HCT116 (cell line): ENCODE measurements at regions not wholly inside any gene's neighbourhood (a gene's known extent, or its start where the extent isn't known, plus 50 kb on each side); places are given as distances from the start of the nearest gene placed in this dataset.

Experiments
- ATAC-seq: fragments of 200-7000 bp; cut with Tn5 transposase; 2 replicates; pipeline ENCODE4 v1.9.1; 2020; ENCODE audit warnings: mild to moderate bottlenecking, moderate library complexity
- BruUV-seq: library from RNA; stranded (reverse); fragments of 400-500 nt; replicated peaks from 2 replicates; lab custom pipeline; 2021; lab: Mats Ljungman, UMichigan
- CTCF ChIA-PET: fragments of 300-600 bp; sonication (Branson Sonifier 250); formaldehyde crosslinking; loops from one replicate; lab custom pipeline; 2021; ENCODE audit warnings: antibody characterized with exemption; lab: Charles Lee
- POLR2A ChIA-PET: fragments of 300-600, 350-600 bp; sonication (Branson Sonifier 250); formaldehyde crosslinking; loops from one replicate; lab custom pipeline; 2021; ENCODE audit warnings: antibody characterized with exemption; lab: Charles Lee
- RAD21 ChIA-PET, 2 experiments: fragments of 300-600 bp; sonication (Branson Sonifier 250); formaldehyde crosslinking; loops; one replicate each; lab custom pipeline; 2023; ENCODE audit warnings: low total read pairs in 2 of 2; ENCODE audit not compliant: uncharacterized antibody in 2 of 2, unreplicated experiment in 2 of 2, low non-redundant PET in 1 of 2; lab: Charles Lee
- DNase-seq: peaks from one replicate; pipeline ENCODE4 v3.0.0-alpha.2; 2010; ENCODE audit warnings: low read depth, low spot score
- H2AFZ ChIP-seq: fragments of 200-600 bp; shearing (Covaris generic), sonication (generic); 2 replicates; pipeline ENCODE4 v1.6.1; 2017; ENCODE audit warnings: low read depth, mixed run types, mixed read lengths, antibody characterized with exemption, low read length; ENCODE audit not compliant: poor library complexity, severe bottlenecking
- H3K27ac ChIP-seq: 2 replicates; pipeline ENCODE4 v1.5.1; 2012; ENCODE audit warnings: low read depth, low read length
- H3K27me3 ChIP-seq: fragments of 200-600 bp; sonication (generic); 2 replicates; pipeline ENCODE4 v1.6.1; 2016; ENCODE audit warnings: mixed run types, low read length, mixed read lengths; ENCODE audit not compliant: insufficient read depth
- H3K36me3 ChIP-seq, 2 experiments: fragments of 200-500 bp in 1 of 2; fragments of 200-600 bp in 1 of 2; sonication (Bioruptor generic) in 1 of 2; sonication (generic) in 1 of 2; 2 replicates each; pipeline versions ENCODE4 v1.5.1 to v1.6.1; 2014 to 2016; ENCODE audit warnings: low read length in 2 of 2, inconsistent platforms in 1 of 2, mixed read lengths in 1 of 2, mixed run types in 1 of 2; ENCODE audit not compliant: insufficient read depth in 2 of 2, control insufficient read depth in 1 of 2
- H3K4me1 ChIP-seq, 2 experiments: fragments of 200-600 bp in 1 of 2; sonication (generic) in 1 of 2; 2 replicates each; pipeline versions ENCODE4 v1.5.1 to v1.6.1; 2012 to 2017; ENCODE audit warnings: low read length in 2 of 2, inconsistent platforms in 1 of 2, mild to moderate bottlenecking in 1 of 2, mixed read lengths in 1 of 2, mixed run types in 1 of 2, moderate library complexity in 1 of 2; ENCODE audit not compliant: insufficient read depth in 2 of 2, control insufficient read depth in 1 of 2
- H3K4me2 ChIP-seq: fragments of 200-600 bp; sonication (generic); 2 replicates; pipeline ENCODE4 v1.6.1; 2017; ENCODE audit warnings: mixed run types, low read length, mixed read lengths
- H3K4me3 ChIP-seq, 2 experiments: fragments of 200-600 bp in 1 of 2; sonication (generic) in 1 of 2; replicated peaks in 1 of 2; 2 replicates each; pipeline ENCODE4 v1.5.1; 2011 to 2016; ENCODE audit warnings: low read length in 2 of 2, control low read depth in 1 of 2, low read depth in 1 of 2, mild to moderate bottlenecking in 1 of 2, mixed read lengths in 1 of 2, mixed run types in 1 of 2
- H3K79me2 ChIP-seq: fragments of 200-600 bp; sonication (generic); 2 replicates; pipeline ENCODE4 v1.6.1; 2017; ENCODE audit warnings: mild to moderate bottlenecking, mixed run types, low read length, moderate library complexity, mixed read lengths; ENCODE audit not compliant: insufficient read depth
- H3K9ac ChIP-seq: fragments of 200-600 bp; sonication (generic); 2 replicates; pipeline ENCODE4 v1.6.1; 2016; ENCODE audit warnings: low read length, mixed read lengths
- H3K9me2 ChIP-seq: fragments of 200-600 bp; sonication (generic), shearing (Covaris generic); 2 replicates; pipeline ENCODE4 v1.6.1; 2017; ENCODE audit warnings: mixed run types, mild to moderate bottlenecking, moderate library complexity; ENCODE audit not compliant: insufficient read depth
- H3K9me3 ChIP-seq, 2 experiments: fragments of 200-500 bp in 1 of 2; fragments of 200-600 bp in 1 of 2; sonication (Bioruptor generic) in 1 of 2; sonication (generic) in 1 of 2; 2 replicates each; pipeline ENCODE4 v1.6.1; 2014 to 2017; ENCODE audit warnings: low read length in 2 of 2, mixed read lengths in 2 of 2, inconsistent platforms in 1 of 2, low read depth in 1 of 2, mild to moderate bottlenecking in 1 of 2, mixed run types in 1 of 2, moderate library complexity in 1 of 2; ENCODE audit not compliant: control insufficient read depth in 1 of 2, insufficient read depth in 1 of 2
- H4K20me1 ChIP-seq: fragments of 200-600 bp; sonication (generic), shearing (Covaris generic); 2 replicates; pipeline ENCODE4 v1.6.1; 2017; ENCODE audit warnings: mixed run types, mild to moderate bottlenecking, moderate library complexity; ENCODE audit not compliant: insufficient read depth
- POLR2A ChIP-seq: IDR thresholded peaks from 2 replicates; pipeline ENCODE4 v1.7.0; 2011; ENCODE audit warnings: borderline replicate concordance; ENCODE audit not compliant: insufficient read depth, insufficient read length; ENCODE audit errors: extremely low read depth
- SIN3A ChIP-seq: IDR thresholded peaks from 2 replicates; pipeline ENCODE4 v1.6.1; 2012; ENCODE audit warnings: low read depth
- YY1 ChIP-seq: IDR thresholded peaks from 2 replicates; pipeline ENCODE4 v1.6.1; 2011; ENCODE audit warnings: low read length, low read depth, moderate library complexity, mild to moderate bottlenecking; ENCODE audit not compliant: insufficient replicate concordance; ENCODE audit errors: extremely low read depth
- ZFX ChIP-seq: fragments of 450-650 bp; IDR thresholded peaks from 2 replicates; pipeline ENCODE4 v1.6.1; 2017
- intact Hi-C: fragments of 100-400 bp; cut with micrococcal nuclease; formaldehyde crosslinking; loops from 2 replicates; pipeline ENCODE4 v1.10.0; 2022
- TF ChIP-seq, protein P1 (sequence below): IDR thresholded peaks from 2 replicates; pipeline ENCODE4 v1.6.1; 2011; ENCODE audit warnings: mild to moderate bottlenecking, low read length, moderate library complexity; ENCODE audit not compliant: insufficient replicate concordance; ENCODE audit errors: extremely low read depth
- TF ChIP-seq, protein P2 (sequence below): IDR thresholded peaks from 2 replicates; pipeline ENCODE4 v1.6.1; 2012

DNA sequence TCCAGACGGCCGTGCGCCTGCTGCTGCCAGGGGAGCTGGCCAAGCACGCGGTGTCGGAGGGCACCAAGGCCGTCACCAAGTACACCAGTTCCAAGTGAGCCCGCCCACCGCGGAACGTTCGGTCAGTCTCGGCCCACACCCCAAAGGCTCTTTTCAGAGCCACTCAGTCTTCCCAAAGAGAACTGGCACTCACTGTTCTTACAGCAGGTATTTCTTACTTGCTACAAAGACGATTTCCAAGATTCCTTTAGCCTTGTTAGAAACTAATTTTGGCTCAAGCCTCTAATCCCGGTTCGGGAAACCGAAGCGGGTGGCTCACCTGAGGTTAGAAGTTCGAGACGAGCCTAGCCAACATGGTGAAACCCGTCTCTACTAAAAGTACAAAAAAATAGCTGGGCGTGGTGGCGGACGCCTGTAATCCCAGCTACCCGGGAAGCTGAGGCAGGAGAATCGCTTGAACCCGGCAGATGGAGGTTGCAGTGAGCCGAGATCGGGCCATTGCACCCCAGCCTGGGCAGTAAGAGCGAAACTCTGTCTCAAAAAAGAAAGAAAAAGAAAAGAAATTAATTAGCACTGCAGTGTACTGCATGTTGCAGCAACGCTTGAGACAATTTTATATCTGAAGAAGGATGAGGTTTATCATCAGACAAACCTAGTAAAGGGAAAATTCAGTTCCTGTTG lies 73.1 kb downstream of the OR2B2 start:
- TF ChIP-seq, protein P1, sequence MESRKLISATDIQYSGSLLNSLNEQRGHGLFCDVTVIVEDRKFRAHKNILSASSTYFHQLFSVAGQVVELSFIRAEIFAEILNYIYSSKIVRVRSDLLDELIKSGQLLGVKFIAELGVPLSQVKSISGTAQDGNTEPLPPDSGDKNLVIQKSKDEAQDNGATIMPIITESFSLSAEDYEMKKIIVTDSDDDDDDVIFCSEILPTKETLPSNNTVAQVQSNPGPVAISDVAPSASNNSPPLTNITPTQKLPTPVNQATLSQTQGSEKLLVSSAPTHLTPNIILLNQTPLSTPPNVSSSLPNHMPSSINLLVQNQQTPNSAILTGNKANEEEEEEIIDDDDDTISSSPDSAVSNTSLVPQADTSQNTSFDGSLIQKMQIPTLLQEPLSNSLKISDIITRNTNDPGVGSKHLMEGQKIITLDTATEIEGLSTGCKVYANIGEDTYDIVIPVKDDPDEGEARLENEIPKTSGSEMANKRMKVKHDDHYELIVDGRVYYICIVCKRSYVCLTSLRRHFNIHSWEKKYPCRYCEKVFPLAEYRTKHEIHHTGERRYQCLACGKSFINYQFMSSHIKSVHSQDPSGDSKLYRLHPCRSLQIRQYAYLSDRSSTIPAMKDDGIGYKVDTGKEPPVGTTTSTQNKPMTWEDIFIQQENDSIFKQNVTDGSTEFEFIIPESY = no peak
- TF ChIP-seq YY1 (no peak), SIN3A (no peak), ZFX (peak; percentile 36), POLR2A (peak; percentile 1)
- TF ChIP-seq, protein P2, sequence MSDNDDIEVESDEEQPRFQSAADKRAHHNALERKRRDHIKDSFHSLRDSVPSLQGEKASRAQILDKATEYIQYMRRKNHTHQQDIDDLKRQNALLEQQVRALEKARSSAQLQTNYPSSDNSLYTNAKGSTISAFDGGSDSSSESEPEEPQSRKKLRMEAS = peak; percentile 21; the same call in 1 of the 2 replicates
- Histone ChIP-seq H3K36me3 (no peaks in the 10 kb centered on the region; a peak in 1 of 4 replicates), H3K9ac (peak overlapping the region; percentile 99), H3K4me1 (peaks cover 23 to 36% of the 10 kb centered on the region in 2 experiments), H4K20me1 (no peaks in the 10 kb centered on the region), H3K27ac (peak overlapping the region; percentile 98), H3K79me2 (no peaks in the 10 kb centered on the region; the same call in 1 of the 2 replicates), H3K9me3 (no peaks in the 10 kb centered on the region), H2AFZ (no peak overlapping the region), H3K4me2 (peak overlapping the region; percentile 82), H3K27me3 (no peaks in the 10 kb centered on the region), H3K4me3 (peak overlapping the region; percentile 65 to 78), H3K9me2 (no peaks in the 10 kb centered on the region)
- ChIA-PET CTCF (interaction anchor here (1.0 kb wide), 1 partner anchor 57 kb away, joined by 3 read pairs; no protein-coding TSS in a partner anchor), POLR2A (interaction anchor here (1.0 to 11.9 kb wide), 19 partner anchors 7 to 1735 kb away, joined by 3 to 422 read pairs (median 13); partner anchors contain the start of gene ZSCAN26), RAD21 (interaction anchor here in 1 of 2 experiments (2.9 kb wide), 1 partner anchor 51 kb away, joined by 18 read pairs; a partner anchor contains a TSS)
- ATAC-seq (peak; percentile 47), DNase-seq (no peak)
- intact Hi-C loops = loop anchor here (1.0 kb wide), 1 partner anchor 51 kb away; a partner anchor contains a TSS
- no TSS peak for BruUV-seq
